K562 (cell line): ENCODE measurements at regions not wholly inside any gene's neighbourhood (a gene's known extent, or its start where the extent isn't known, plus 50 kb on each side); places are given as distances from the start of the nearest gene placed in this dataset.

Experiments
- CBFA2T2 ChIP-seq: fragments of 450-650 bp; conservative IDR thresholded peaks from 2 replicates; pipeline ENCODE4 v1.6.1; 2017; ENCODE audit warnings: mild to moderate bottlenecking
- EP400 ChIP-seq: fragments of 450-650 bp; IDR thresholded peaks from 2 replicates; pipeline ENCODE4 v1.6.1; 2017; ENCODE audit warnings: antibody characterized with exemption, mild to moderate bottlenecking, moderate library complexity
- ETV5 ChIP-seq: sonication (generic); formaldehyde crosslinking; IDR thresholded peaks from 2 replicates; pipeline ENCODE4 v1.4.0; 2020; ENCODE audit warnings: low read depth, mild to moderate bottlenecking, missing genetic modification reagents
- FOXK2 ChIP-seq, 2 experiments: fragments of 450-650 bp; IDR thresholded peaks in 1 of 2; conservative IDR thresholded peaks in 1 of 2; 2 replicates each; pipeline ENCODE4 v1.6.1; 2016; ENCODE audit warnings: low read depth in 2 of 2, mild to moderate bottlenecking in 1 of 2
- HNRNPLL ChIP-seq: fragments of 200-400 bp; formaldehyde crosslinking; IDR thresholded peaks from 2 replicates; pipeline ENCODE4 v1.6.1; 2017; ENCODE audit warnings: low read length, low read depth, mild to moderate bottlenecking; ENCODE audit not compliant: poor library complexity, severe bottlenecking
- PHF8 ChIP-seq: fragments of 200-600 bp; sonication (generic); IDR thresholded peaks from 2 replicates; pipeline ENCODE4 v1.6.1; 2012; ENCODE audit warnings: mixed run types, mild to moderate bottlenecking, inconsistent platforms, low read length, moderate library complexity, borderline replicate concordance
- RAD51 ChIP-seq: fragments of 450-650 bp; IDR thresholded peaks from 2 replicates; pipeline ENCODE4 v1.7.1; 2016; ENCODE audit warnings: low read depth, mild to moderate bottlenecking, borderline replicate concordance
- SMARCA4 ChIP-seq: fragments of 450-650 bp; IDR thresholded peaks from 2 replicates; pipeline ENCODE4 v1.6.1; 2016
- SUPT5H ChIP-seq: fragments of 450-650 bp; IDR thresholded peaks from 2 replicates; pipeline ENCODE4 v1.6.1; 2016
- TOE1 ChIP-seq, 2 experiments: fragments of 450-650 bp in 1 of 2; sonication (generic) in 1 of 2; formaldehyde crosslinking in 1 of 2; IDR thresholded peaks; 2 replicates each; pipeline versions ENCODE4 v1.7.1 to v1.8.0; 2016 to 2022; ENCODE audit warnings: borderline replicate concordance in 2 of 2, mild to moderate bottlenecking in 2 of 2, antibody characterized with exemption in 1 of 2, inconsistent platforms in 1 of 2, low read depth in 1 of 2, missing genetic modification reagents in 1 of 2, moderate library complexity in 1 of 2
- ZSCAN29 ChIP-seq: fragments of 450-650 bp; IDR thresholded peaks from 2 replicates; pipeline ENCODE4 v1.6.1; 2017
- TF ChIP-seq, protein P1 (sequence below), 2 experiments: fragments of 450-650 bp in 1 of 2; sonication (generic) in 1 of 2; formaldehyde crosslinking in 1 of 2; IDR thresholded peaks; 2 replicates each; pipeline versions ENCODE4 v1.7.1 to v1.9.0; 2016 to 2022; ENCODE audit warnings: inconsistent platforms in 1 of 2, mild to moderate bottlenecking in 1 of 2, missing genetic modification reagents in 1 of 2
- TF ChIP-seq, protein P2 (sequence below): fragments of 250-450 bp; sonication (Bioruptor Pico); IDR thresholded peaks from 2 replicates; pipeline ENCODE4 v1.4.0; 2020; ENCODE audit warnings: mild to moderate bottlenecking, moderate library complexity
- TF ChIP-seq, protein P3 (sequence below): sonication (generic); formaldehyde crosslinking; IDR thresholded peaks from 2 replicates; pipeline ENCODE4 v1.8.0; 2022; ENCODE audit warnings: missing genetic modification reagents, mild to moderate bottlenecking, moderate library complexity, borderline replicate concordance
- TF ChIP-seq, protein P4 (sequence below): fragments of 250-450 bp; sonication (Bioruptor Pico); IDR thresholded peaks from 2 replicates; pipeline ENCODE4 v1.9.0; 2021; ENCODE audit warnings: mild to moderate bottlenecking

DNA sequence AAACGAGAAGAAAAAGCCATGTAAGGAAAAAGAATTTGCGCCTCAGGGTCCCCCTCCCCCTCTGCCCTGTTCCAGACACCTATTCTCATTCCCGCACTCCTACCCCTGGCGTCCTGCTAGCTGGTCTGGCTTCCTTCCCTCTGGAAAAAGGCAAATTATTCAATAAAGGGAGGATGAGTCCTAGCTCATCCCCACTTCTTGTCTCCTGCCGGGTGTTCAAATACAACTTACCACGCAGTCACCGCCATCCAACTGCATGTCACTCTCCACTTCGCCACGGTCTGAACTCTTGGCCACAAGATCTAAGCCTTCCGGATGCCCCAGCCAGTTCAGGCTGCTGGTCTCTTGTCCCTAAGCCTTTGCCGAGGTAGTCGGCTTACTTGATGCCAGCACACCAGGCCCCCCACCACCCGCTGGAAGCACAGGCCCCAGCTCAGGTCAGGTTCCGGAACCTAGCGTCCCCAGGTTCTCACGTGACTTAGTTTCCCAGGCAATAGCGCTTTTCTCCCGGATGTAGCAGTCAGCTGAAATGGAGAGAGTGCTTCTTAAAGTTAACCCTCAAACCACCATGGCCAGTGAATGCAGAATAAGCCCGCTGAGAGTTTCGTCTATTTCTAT lies 209.6 kb upstream of the SPIN4 start (continued):
- TF ChIP-seq, protein P1, sequence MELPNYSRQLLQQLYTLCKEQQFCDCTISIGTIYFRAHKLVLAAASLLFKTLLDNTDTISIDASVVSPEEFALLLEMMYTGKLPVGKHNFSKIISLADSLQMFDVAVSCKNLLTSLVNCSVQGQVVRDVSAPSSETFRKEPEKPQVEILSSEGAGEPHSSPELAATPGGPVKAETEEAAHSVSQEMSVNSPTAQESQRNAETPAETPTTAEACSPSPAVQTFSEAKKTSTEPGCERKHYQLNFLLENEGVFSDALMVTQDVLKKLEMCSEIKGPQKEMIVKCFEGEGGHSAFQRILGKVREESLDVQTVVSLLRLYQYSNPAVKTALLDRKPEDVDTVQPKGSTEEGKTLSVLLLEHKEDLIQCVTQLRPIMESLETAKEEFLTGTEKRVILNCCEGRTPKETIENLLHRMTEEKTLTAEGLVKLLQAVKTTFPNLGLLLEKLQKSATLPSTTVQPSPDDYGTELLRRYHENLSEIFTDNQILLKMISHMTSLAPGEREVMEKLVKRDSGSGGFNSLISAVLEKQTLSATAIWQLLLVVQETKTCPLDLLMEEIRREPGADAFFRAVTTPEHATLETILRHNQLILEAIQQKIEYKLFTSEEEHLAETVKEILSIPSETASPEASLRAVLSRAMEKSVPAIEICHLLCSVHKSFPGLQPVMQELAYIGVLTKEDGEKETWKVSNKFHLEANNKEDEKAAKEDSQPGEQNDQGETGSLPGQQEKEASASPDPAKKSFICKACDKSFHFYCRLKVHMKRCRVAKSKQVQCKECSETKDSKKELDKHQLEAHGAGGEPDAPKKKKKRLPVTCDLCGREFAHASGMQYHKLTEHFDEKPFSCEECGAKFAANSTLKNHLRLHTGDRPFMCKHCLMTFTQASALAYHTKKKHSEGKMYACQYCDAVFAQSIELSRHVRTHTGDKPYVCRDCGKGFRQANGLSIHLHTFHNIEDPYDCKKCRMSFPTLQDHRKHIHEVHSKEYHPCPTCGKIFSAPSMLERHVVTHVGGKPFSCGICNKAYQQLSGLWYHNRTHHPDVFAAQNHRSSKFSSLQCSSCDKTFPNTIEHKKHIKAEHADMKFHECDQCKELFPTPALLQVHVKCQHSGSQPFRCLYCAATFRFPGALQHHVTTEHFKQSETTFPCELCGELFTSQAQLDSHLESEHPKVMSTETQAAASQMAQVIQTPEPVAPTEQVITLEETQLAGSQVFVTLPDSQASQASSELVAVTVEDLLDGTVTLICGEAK (IDR thresholded peaks at IDR 0.05), result peak; percentile 67
- TF ChIP-seq, protein P1 (CRISPR knock-in tag; IDR thresholded peaks at IDR 0.05), result no peak
- TF ChIP-seq ZSCAN29 (no peak), PHF8 (peak; percentile 63; the same call in 1 of the 2 replicates), TOE1 (IDR thresholded peaks at IDR 0.05; ENCODE audit: borderline replicate concordance) (peak; percentile 92), TOE1 (CRISPR knock-in tag; IDR thresholded peaks at IDR 0.05; ENCODE audit: borderline replicate concordance, low read depth) (no peak), ETV5 (no peak), RAD51 (peak; percentile 72; the same call in 1 of the 2 replicates), SMARCA4 (no peak), FOXK2 (conservative IDR thresholded peaks at IDR 0.05 in 1 of 2, IDR thresholded peaks at IDR 0.05 in 1 of 2; ENCODE audit: low read depth in 2 of 2) (0 out of 4 replicates have a peak, but pooled peaks of 1 of the 2 experiments have one; percentile 42), SUPT5H (peak; percentile 39; the same call in 1 of the 2 replicates), HNRNPLL (peak; percentile 79), CBFA2T2 (0 out of 2 replicates have a peak, but pooled peaks have one; percentile 23), EP400 (peak; percentile 44; the same call in 1 of the 2 replicates)
- TF ChIP-seq, protein P2, sequence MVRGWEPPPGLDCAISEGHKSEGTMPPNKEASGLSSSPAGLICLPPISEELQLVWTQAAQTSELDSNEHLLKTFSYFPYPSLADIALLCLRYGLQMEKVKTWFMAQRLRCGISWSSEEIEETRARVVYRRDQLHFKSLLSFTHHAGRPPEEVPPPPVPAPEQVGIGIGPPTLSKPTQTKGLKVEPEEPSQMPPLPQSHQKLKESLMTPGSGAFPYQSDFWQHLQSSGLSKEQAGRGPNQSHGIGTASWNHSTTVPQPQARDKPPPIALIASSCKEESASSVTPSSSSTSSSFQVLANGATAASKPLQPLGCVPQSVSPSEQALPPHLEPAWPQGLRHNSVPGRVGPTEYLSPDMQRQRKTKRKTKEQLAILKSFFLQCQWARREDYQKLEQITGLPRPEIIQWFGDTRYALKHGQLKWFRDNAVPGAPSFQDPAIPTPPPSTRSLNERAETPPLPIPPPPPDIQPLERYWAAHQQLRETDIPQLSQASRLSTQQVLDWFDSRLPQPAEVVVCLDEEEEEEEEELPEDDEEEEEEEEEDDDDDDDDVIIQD (CRISPR knock-in tag), result no peak
- TF ChIP-seq, protein P3, sequence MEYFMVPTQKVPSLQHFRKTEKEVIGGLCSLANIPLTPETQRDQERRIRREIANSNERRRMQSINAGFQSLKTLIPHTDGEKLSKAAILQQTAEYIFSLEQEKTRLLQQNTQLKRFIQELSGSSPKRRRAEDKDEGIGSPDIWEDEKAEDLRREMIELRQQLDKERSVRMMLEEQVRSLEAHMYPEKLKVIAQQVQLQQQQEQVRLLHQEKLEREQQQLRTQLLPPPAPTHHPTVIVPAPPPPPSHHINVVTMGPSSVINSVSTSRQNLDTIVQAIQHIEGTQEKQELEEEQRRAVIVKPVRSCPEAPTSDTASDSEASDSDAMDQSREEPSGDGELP, result peak; percentile 96
- TF ChIP-seq, protein P4, sequence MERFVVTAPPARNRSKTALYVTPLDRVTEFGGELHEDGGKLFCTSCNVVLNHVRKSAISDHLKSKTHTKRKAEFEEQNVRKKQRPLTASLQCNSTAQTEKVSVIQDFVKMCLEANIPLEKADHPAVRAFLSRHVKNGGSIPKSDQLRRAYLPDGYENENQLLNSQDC (CRISPR knock-in tag), result no peak
